ENCODE measurements at regions not wholly inside any gene's neighbourhood (a gene's known extent, or its start where the extent isn't known, plus 50 kb on each side); places are given as distances from the start of the nearest gene placed in this dataset.

DNA sequence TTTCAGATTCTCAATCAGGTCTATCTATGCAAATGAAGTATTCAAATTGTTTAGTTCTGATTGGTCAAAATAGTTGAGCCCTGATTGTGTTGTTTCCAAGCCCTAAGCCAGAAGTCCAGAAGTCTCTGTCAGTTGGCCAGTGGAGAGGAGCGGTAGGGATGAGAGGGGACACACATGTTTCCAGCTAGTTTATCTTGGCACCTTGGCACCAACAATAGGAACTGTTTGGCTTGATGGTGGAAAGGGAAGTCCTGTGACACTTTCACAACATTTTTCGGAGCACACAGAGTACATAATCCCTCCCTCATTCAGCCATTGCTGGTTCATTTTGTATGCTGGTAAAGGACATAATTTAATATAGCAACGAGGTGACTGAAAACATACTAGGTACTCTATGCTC lies 1661.6 kb downstream of the SUCLG1 start:
- TF ChIP-seq, protein P1, sequence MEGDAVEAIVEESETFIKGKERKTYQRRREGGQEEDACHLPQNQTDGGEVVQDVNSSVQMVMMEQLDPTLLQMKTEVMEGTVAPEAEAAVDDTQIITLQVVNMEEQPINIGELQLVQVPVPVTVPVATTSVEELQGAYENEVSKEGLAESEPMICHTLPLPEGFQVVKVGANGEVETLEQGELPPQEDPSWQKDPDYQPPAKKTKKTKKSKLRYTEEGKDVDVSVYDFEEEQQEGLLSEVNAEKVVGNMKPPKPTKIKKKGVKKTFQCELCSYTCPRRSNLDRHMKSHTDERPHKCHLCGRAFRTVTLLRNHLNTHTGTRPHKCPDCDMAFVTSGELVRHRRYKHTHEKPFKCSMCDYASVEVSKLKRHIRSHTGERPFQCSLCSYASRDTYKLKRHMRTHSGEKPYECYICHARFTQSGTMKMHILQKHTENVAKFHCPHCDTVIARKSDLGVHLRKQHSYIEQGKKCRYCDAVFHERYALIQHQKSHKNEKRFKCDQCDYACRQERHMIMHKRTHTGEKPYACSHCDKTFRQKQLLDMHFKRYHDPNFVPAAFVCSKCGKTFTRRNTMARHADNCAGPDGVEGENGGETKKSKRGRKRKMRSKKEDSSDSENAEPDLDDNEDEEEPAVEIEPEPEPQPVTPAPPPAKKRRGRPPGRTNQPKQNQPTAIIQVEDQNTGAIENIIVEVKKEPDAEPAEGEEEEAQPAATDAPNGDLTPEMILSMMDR (IDR thresholded peaks at IDR 0.05) = no peak
- TF ChIP-seq ZFX (IDR thresholded peaks at IDR 0.05; ENCODE audit: borderline replicate concordance) = no peak
- H3K27ac ChIP-seq = no peak overlapping the region

DNA sequence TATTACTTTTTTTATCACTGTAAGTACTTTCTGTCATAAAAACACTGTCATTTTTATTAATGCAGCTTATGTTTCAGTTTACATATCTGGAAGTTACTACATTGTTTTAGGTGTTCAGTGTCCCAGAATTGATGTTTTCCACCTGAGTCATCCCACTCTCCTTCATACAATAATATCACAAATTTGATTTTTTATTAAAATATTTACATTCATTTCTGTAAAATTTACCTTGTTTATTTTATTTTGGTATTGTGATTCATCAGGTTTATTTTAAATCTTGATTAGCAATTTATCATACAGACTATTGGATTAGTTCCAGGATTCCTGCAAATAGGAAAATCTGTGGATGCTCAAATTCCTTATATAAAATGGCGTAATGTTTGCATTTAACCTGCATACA lies 1662.9 kb downstream of the SUCLG1 start:
- no peak for TF ChIP-seq ZFX (IDR thresholded peaks at IDR 0.05; ENCODE audit: borderline replicate concordance)
- TF ChIP-seq, protein P1 (IDR thresholded peaks at IDR 0.05) = no peak
- H3K27ac ChIP-seq = no peak overlapping the region

DNA sequence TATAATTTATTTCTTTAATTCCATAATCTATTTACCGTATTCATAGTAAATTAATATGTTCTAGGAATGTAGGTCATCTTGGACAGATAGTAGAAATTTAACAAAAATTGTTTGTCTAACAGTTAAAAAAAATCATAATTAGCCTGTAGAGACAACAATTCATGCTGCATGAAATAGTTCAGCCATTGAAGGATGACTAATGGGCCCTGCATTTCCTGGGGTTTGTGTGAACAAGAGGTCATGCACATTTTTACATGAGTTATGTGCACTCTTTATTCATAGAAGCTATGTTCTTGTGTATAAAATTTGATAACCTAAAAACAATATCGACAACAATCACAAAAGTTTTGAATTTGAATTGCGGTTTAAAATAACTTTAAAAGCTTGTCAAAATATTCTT lies 1663.6 kb downstream of the SUCLG1 start:
- no peak for TF ChIP-seq ZFX (IDR thresholded peaks at IDR 0.05; ENCODE audit: borderline replicate concordance)
- TF ChIP-seq, protein P1 (IDR thresholded peaks at IDR 0.05) = no peak
- no peak overlapping the region for H3K27ac ChIP-seq

DNA sequence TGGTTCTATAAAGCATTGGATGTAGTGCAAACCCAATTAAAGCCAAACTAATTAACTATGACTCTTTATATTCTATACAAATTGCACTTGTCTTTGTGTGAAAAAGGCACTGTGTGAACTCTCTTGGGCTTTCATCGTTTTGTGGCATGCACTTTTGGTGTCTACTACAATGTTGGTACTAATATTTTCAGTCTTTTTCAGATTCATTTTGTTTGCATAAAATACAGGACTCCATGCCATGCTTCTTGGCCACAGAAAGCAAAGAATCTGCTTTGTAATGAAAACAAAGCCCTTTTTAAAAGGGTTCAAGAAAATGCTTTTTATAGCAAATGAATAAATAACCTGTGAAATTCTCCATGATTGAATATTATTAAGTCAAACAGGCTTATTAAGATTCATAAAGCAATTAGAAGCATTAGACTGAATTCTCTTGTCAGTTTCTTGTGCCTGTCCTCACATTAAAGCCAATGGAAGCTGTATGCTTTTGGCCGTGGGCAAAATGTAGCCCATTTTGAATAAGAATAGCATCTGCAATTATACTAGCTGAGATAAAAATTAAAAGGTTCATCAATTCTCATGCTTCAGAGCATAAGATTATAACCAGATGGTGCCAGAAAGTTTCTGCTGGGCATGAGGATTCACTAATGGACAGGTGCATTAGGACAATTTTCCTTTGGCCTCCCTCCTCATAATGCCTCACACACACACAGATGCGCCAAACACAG lies 1665.2 kb downstream of the SUCLG1 start:
- no peak overlapping the region for H3K27ac ChIP-seq
- TF ChIP-seq, protein P1 (IDR thresholded peaks at IDR 0.05) = no peak

DNA sequence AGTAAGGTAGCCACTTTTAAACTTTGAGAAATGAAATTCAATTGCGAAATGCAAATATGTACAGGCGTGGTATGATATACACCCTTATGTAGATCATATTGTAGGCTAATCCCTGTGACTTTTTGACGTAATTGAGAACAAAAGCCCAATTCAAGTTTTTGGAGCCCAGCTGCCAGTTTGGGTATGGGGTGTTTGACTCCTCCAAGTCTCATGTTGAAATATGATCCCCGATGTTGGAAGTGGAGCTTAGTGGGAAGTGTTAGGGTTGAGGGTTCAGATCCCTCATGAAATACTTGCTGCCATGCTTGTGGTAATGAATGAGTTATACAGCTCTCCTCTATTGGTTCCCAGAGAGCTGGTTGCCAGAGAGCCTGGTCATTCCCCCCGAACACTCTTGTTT lies 1666.8 kb downstream of the SUCLG1 start:
- H3K27ac ChIP-seq = no peak overlapping the region
- no peak for TF ChIP-seq ZFX (IDR thresholded peaks at IDR 0.05; ENCODE audit: borderline replicate concordance)
- TF ChIP-seq, protein P1 (IDR thresholded peaks at IDR 0.05) = no peak

DNA sequence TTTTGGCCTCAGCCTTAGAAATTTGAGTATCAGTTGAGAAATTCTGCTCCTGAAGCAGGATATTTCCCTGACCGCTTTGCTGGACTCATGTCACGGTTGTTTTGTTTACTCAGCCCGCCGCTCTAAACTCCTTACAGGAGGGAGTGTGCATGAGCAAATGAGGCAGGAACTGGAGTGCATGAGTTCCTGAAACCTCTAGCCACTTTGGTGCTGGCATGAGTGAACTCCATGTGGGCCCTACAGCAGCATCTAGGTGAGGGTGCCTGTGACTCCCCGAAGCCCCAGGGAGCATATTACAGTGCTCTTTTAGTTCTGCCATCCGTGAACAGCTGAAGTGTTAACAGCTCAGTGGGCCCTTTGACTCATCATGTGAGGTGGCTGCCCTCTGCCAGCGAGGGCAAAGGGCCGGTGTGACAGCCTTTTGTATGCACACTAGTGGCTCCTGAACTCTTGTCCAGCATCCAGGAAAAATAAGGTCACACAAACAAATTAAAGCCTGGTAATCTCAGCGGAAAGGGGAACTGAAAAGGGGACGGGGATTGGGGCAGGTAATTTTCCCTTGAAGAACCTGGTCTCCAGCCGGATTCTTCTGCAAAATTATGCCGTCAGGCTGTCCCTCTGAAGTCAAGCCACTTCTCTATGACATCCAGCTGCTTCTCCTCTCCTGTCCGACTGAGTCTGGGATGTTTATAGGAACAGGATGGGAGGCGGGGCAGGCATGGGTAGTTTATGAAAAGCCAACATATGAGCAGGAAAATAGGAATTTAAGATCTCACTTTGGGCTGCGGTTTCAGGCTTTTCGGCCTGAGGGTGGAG lies 1668.7 kb downstream of the SUCLG1 start:
- TF ChIP-seq, protein P1 (IDR thresholded peaks at IDR 0.05) = no peak
- TF ChIP-seq ZFX (IDR thresholded peaks at IDR 0.05; ENCODE audit: borderline replicate concordance) = no peak
- no peak overlapping the region for H3K27ac ChIP-seq

DNA sequence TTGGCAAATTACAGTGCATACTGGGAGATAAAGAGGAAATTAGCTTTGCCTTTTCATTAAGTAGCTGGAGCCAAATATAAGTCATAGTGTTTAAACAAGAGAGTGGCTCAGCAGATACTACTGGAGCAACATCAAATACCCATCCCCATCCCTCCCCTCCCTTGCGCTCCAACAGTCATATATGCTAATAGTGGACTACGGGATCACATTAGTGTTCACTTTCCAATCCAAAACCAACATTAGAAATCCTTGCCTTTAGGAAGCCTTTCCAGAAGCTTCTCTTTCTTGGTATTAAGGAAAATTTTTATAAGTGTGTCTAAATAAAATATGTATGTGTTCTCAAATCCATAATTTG lies 1669.3 kb downstream of the SUCLG1 start:
- no peak for TF ChIP-seq ZFX (IDR thresholded peaks at IDR 0.05; ENCODE audit: borderline replicate concordance)
- TF ChIP-seq, protein P1 (IDR thresholded peaks at IDR 0.05) = no peak
- H3K27ac ChIP-seq = no peak overlapping the region

All from 22Rv1 (cell line).